Esophagus muscularis mucosa (tissue), 4 donors: ENCODE measurements at regions not wholly inside any gene's neighbourhood (a gene's known extent, or its start where the extent isn't known, plus 50 kb on each side); places are given as distances from the start of the nearest gene placed in this dataset.

Experiments
- DNase-seq: peaks from one replicate; pipeline ENCODE4 v3.0.0-alpha.2; 2017; ENCODE audit errors: extremely low spot score
- H3K27ac ChIP-seq, 4 donors: fragments of 200-600 bp; sonication (generic); replicated peaks in 1 of 4; 1 replicate in 3 of 4; 2 replicates in 1 of 4; pipeline ENCODE4 v1.5.1; 2016 to 2019; ENCODE audit warnings: mild to moderate bottlenecking in 1 of 4
- H3K27me3 ChIP-seq, 4 donors: fragments of 200-600 bp; sonication (generic); one replicate each; pipeline versions ENCODE4 v1.5.1 to v1.6.0; 2016 to 2019
- H3K36me3 ChIP-seq, 4 donors: fragments of 200-600 bp; sonication (generic); one replicate each; pipeline ENCODE4 v1.5.1; 2016 to 2019
- H3K4me1 ChIP-seq, 4 donors: fragments of 200-600 bp; sonication (generic); one replicate each; pipeline ENCODE4 v1.5.1; 2016 to 2019
- H3K4me3 ChIP-seq, 4 donors: fragments of 200-600 bp; sonication (generic); 1 replicate in 2 of 4; 2 replicates in 2 of 4; pipeline ENCODE4 v1.5.1; 2016 to 2019; ENCODE audit warnings: mild to moderate bottlenecking in 4 of 4, moderate library complexity in 1 of 4
- H3K9me3 ChIP-seq, 4 donors: fragments of 200-600 bp; sonication (generic); 1 replicate in 3 of 4; 2 replicates in 1 of 4; pipeline ENCODE4 v1.5.1; 2016 to 2019
- EP300 ChIP-seq: sonication (generic); formaldehyde crosslinking; IDR thresholded peaks from one replicate; pipeline ENCODE4 v1.6.1; 2017; ENCODE audit warnings: antibody characterized with exemption
- POLR2A ChIP-seq: fragments of 450-650 bp; IDR thresholded peaks from one replicate; pipeline ENCODE4 v1.6.1; 2017; ENCODE audit warnings: antibody characterized with exemption, moderate library complexity, mild to moderate bottlenecking, low read depth
- POLR2AphosphoS5 ChIP-seq, 2 donors: sonication (generic); formaldehyde crosslinking; IDR thresholded peaks; one replicate each; pipeline ENCODE4 v1.6.1; 2017; ENCODE audit warnings: antibody characterized with exemption in 2 of 2
- WGBS: methylation state at CpG from one replicate; pipeline ENCODE4 v1.1.5; 2018; 5-methylcytosine and 5-hydroxymethylcytosine counted together
- intact Hi-C: fragments of 100-400 bp; cut with DNase I; formaldehyde crosslinking; loops from one replicate; pipeline ENCODE4 v1.15.1; 2023
- TF ChIP-seq, protein P1 (sequence below), 3 experiments: fragments of 200-600 bp in 2 of 3; fragments of 450-650 bp in 1 of 3; sonication (generic) in 2 of 3; IDR thresholded peaks; one replicate each; pipeline ENCODE4 v1.5.1; 2017 to 2019; ENCODE audit warnings: antibody characterized with exemption in 3 of 3, mild to moderate bottlenecking in 2 of 3, moderate library complexity in 1 of 3

DNA sequence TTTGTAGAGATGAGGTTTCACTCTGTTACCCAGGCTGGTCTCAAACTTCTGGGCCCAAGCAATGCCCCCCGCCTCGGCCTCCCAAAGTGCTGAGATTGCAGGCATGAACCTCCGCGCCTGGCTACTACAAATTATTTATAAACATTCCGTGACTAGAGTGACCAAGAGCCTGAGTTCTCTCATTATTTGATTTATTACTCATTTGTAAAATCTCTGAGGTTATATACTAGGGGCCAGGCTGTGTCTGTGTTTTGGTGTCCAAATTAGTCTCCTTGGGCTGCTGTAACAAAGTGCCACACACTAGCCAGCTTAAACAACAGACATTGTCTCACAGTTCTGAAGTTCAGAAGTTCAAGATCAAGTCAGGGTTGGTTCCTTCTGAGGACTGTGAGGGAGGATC lies 70.8 kb upstream of the ELAC2 start:
- intact Hi-C loops, result no loop called here
- TF ChIP-seq EP300, result no peak
- TF ChIP-seq, protein P1, sequence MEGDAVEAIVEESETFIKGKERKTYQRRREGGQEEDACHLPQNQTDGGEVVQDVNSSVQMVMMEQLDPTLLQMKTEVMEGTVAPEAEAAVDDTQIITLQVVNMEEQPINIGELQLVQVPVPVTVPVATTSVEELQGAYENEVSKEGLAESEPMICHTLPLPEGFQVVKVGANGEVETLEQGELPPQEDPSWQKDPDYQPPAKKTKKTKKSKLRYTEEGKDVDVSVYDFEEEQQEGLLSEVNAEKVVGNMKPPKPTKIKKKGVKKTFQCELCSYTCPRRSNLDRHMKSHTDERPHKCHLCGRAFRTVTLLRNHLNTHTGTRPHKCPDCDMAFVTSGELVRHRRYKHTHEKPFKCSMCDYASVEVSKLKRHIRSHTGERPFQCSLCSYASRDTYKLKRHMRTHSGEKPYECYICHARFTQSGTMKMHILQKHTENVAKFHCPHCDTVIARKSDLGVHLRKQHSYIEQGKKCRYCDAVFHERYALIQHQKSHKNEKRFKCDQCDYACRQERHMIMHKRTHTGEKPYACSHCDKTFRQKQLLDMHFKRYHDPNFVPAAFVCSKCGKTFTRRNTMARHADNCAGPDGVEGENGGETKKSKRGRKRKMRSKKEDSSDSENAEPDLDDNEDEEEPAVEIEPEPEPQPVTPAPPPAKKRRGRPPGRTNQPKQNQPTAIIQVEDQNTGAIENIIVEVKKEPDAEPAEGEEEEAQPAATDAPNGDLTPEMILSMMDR (IDR thresholded peaks at IDR 0.05), result no peak
- H3K27me3 ChIP-seq, result peaks cover 0 to 27% (median 0%) of the 10 kb centered on the region in 4 donors
- DNase-seq, result no peak
- H3K9me3 ChIP-seq, result no peaks in the 10 kb centered on the region
- WGBS, result 54% methylated on average over 5 of the region's 5 CpGs
- H3K4me1 ChIP-seq, result peaks cover 0 to 13% (median 3%) of the 10 kb centered on the region in 4 donors
- no peak overlapping the region for H3K27ac ChIP-seq
- no peak overlapping the region for H3K4me3 ChIP-seq
- no peaks in the 10 kb centered on the region for H3K36me3 ChIP-seq

DNA sequence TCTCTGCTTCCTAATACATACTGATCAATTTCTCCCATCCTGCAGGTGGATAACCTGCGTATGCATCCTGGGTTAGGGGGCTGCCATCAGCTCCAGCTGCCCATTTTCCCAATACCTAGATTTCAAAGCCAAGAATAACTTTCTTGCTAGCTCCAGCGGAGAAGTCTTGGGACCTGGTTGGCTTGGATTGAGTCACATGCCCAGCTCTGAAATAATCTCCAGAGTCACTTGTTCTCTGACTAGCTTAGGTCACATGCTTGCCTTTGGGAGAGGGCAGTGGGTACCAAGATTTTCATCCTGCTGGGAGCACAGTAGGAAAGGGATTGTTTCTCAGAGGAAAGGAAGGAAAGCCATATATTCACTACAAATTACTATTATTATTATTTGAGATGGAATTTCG lies 70.0 kb upstream of the ELAC2 start:
- 82% methylated on average over 3 of the region's 3 CpGs for WGBS
- Histone ChIP-seq H3K9me3 (no peaks in the 10 kb centered on the region), H3K4me1 (peaks cover 0 to 13% (median 3%) of the 10 kb centered on the region in 4 donors), H3K4me3 (no peak overlapping the region), H3K27ac (no peak overlapping the region), H3K27me3 (peaks cover 0 to 27% (median 0%) of the 10 kb centered on the region in 4 donors), H3K36me3 (no peaks in the 10 kb centered on the region)
- intact Hi-C loops, result no loop called here
- TF ChIP-seq POLR2A, result no peak
- TF ChIP-seq, protein P1 (IDR thresholded peaks at IDR 0.05), result no peak
- no peak for TF ChIP-seq EP300
- TF ChIP-seq POLR2AphosphoS5 (IDR thresholded peaks at IDR 0.05), result no peak
- DNase-seq, result no peak

DNA sequence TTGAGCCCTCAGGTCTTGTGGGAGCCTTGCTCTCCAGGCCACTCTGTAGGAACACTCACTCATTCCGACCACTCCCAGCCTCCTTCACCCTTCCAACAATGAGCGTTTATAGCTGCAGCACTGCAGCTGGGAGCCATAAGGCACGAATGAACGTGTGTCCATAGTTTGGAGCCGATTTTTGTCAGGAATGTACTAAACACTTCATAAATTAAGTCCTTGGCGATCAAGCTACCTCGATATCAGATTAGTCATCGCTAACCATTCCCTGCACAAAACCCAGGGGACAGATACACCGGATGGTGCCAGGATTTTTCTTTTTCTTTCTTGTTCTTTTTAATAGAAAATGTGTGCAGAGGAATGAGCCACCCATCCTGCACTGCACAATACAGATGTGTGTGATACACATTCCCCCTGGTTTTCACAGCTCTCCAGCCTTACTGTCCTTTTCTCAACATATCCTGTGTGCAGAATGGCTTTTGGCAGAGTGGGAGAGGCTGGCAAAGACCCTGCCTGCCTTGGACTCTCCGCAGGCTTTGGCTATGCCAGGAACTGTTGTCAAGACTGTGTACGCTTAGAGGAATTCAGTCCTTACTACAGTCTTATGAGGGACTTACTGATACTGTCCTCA lies 68.4 kb upstream of the ELAC2 start:
- peaks cover 0 to 24% (median 0%) of the 10 kb centered on the region in 4 donors for H3K27me3 ChIP-seq
- no peak overlapping the region for H3K4me3 ChIP-seq
- TF ChIP-seq POLR2A (no peak), POLR2AphosphoS5 (IDR thresholded peaks at IDR 0.05) (no peak), EP300 (no peak)
- TF ChIP-seq, protein P1 (IDR thresholded peaks at IDR 0.05), result no peak
- intact Hi-C loops, result no loop called here
- 48% methylated on average over 11 of the region's 11 CpGs for WGBS
- no peaks in the 10 kb centered on the region for H3K36me3 ChIP-seq
- no peak for DNase-seq
- no peaks in the 10 kb centered on the region for H3K9me3 ChIP-seq
- no peak overlapping the region for H3K27ac ChIP-seq
- H3K4me1 ChIP-seq, result peaks cover 0 to 13% (median 3%) of the 10 kb centered on the region in 4 donors

DNA sequence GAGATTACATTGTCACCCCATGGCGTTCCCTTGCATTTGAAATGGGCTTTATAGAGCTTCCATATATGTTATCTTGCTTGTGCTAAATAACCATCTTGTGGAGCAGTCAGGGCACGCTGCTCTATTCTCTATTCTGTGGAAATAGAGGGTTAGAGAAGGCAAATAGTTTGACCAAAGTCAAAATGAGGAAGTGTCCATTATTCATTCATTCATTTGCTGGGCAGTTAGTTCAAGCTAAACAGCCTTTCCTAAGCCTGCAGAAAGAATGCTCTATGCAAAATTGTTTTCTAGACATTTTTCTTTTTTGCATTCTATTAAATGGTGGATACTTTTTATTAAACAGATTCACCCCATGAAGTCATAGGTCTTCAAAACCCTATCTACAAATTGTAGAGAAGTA lies 67.8 kb upstream of the ELAC2 start:
- Histone ChIP-seq H3K4me1 (peaks cover 0 to 13% (median 3%) of the 10 kb centered on the region in 4 donors), H3K27ac (no peak overlapping the region), H3K9me3 (no peaks in the 10 kb centered on the region), H3K4me3 (no peak overlapping the region), H3K27me3 (peaks cover 0 to 24% (median 0%) of the 10 kb centered on the region in 4 donors), H3K36me3 (no peaks in the 10 kb centered on the region)
- no peak for DNase-seq
- TF ChIP-seq EP300 (no peak), POLR2AphosphoS5 (IDR thresholded peaks at IDR 0.05) (no peak), POLR2A (no peak)
- TF ChIP-seq, protein P1 (IDR thresholded peaks at IDR 0.05), result no peak
- 67% methylated on average over 2 of the region's 2 CpGs for WGBS
- intact Hi-C loops, result no loop called here

DNA sequence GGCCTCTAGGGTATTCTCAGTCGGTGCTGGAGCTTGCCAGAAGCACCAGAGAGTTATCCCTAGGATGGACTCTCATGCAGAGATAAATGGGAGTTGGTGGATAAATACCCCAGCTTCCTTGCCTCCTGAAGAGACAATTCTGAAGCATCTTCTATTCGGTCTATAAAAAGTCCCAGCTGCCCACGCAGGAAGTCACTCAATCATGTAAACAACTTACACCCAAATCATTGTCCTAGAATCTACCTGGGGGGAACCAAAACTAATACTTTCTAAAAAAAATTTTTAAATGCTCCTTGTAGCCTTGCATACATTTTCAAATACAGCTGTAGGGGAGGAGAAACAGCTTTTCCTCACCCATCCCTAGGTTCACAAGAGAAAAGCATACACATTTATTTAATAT lies 66.6 kb upstream of the ELAC2 start:
- H3K4me3 ChIP-seq, result no peak overlapping the region
- H3K4me1 ChIP-seq, result peaks cover 0 to 13% (median 3%) of the 10 kb centered on the region in 4 donors
- peaks cover 0 to 24% (median 0%) of the 10 kb centered on the region in 4 donors for H3K27me3 ChIP-seq
- H3K9me3 ChIP-seq, result no peaks in the 10 kb centered on the region
- 67% methylated on average over 3 of the region's 3 CpGs for WGBS
- no peak overlapping the region for H3K27ac ChIP-seq
- DNase-seq, result no peak
- TF ChIP-seq EP300 (no peak), POLR2A (no peak), POLR2AphosphoS5 (IDR thresholded peaks at IDR 0.05) (no peak)
- TF ChIP-seq, protein P1 (IDR thresholded peaks at IDR 0.05), result no peak
- no peaks in the 10 kb centered on the region for H3K36me3 ChIP-seq
- intact Hi-C loops, result no loop called here
